GM12892 (cell line): ENCODE measurements at regions not wholly inside any gene's neighbourhood (a gene's known extent, or its start where the extent isn't known, plus 50 kb on each side); places are given as distances from the start of the nearest gene placed in this dataset.

Experiments
- DNase-seq: peaks from one replicate; pipeline ENCODE4 v3.0.0; 2011; ENCODE audit not compliant: insufficient read length
- FAIRE-seq: peaks from 2 replicates; lab custom pipeline; 2011; peaks lifted over from hg19 to GRCh38; lab: Jason Lieb, UNC
- POLR2A ChIP-seq: IDR thresholded peaks from 2 replicates; pipeline ENCODE4 v1.6.1; 2011; ENCODE audit warnings: low read depth, low read length, control low read depth
- POLR2AphosphoS5 ChIP-seq: IDR thresholded peaks from 2 replicates; pipeline ENCODE4 v1.6.1; 2011; ENCODE audit warnings: low read depth, low read length, control low read depth
- TAF1 ChIP-seq: IDR thresholded peaks from 2 replicates; pipeline ENCODE4 v1.6.1; 2011; ENCODE audit warnings: low read depth, mild to moderate bottlenecking, control low read depth, low read length, borderline replicate concordance

GRCh38 chr1:201740086-201740541 lies 88.8 kb upstream of the IPO9 start:
- FAIRE-seq, result no peak
- no peak for TF ChIP-seq POLR2AphosphoS5
- TF ChIP-seq TAF1, result no peak
- no peak for TF ChIP-seq POLR2A
- no peak for DNase-seq

- TF ChIP-seq POLR2A, result no peak
- TF ChIP-seq TAF1, result no peak
- TF ChIP-seq POLR2AphosphoS5, result no peak
- FAIRE-seq (no peak), DNase-seq (no peak)
These were observed 88.3 kb upstream of the IPO9 start for GRCh38 chr1:201740670-201741111.

GRCh38 chr1:201741763-201742342 lies 87.1 kb upstream of the IPO9 start:
- no peak for FAIRE-seq
- TF ChIP-seq POLR2AphosphoS5, result no peak
- TF ChIP-seq TAF1, result no peak
- no peak for TF ChIP-seq POLR2A
- no peak for DNase-seq

- TF ChIP-seq TAF1, result no peak
- no peak for FAIRE-seq
- no peak for DNase-seq
These were observed 86.5 kb upstream of the IPO9 start for GRCh38 chr1:201742476-201742875.

GRCh38 chr1:201742955-201743805 lies 85.8 kb upstream of the IPO9 start:
- DNase-seq (no peak), FAIRE-seq (no peak)
- TF ChIP-seq POLR2A, result no peak
- TF ChIP-seq TAF1, result no peak
- TF ChIP-seq POLR2AphosphoS5, result no peak

- no peak for TF ChIP-seq POLR2A
- no peak for DNase-seq
- no peak for FAIRE-seq
These were observed 83.9 kb upstream of the IPO9 start for GRCh38 chr1:201745023-201745422.

GRCh38 chr1:201746156-201746555 lies 82.8 kb upstream of the IPO9 start:
- FAIRE-seq, result no peak
- TF ChIP-seq POLR2AphosphoS5 (no peak), POLR2A (no peak), TAF1 (no peak)
- no peak for DNase-seq

- no peak for FAIRE-seq
- DNase-seq, result no peak
- no peak for TF ChIP-seq TAF1
- TF ChIP-seq POLR2AphosphoS5, result no peak
- TF ChIP-seq POLR2A, result no peak
These were observed 81.7 kb upstream of the IPO9 start for GRCh38 chr1:201747261-201747660.

- DNase-seq (no peak), FAIRE-seq (no peak)
- TF ChIP-seq POLR2A (no peak), TAF1 (no peak), POLR2AphosphoS5 (no peak)
These were observed 80.6 kb upstream of the IPO9 start for GRCh38 chr1:201748335-201748734.

GRCh38 chr1:201749059-201749690 lies 79.8 kb upstream of the IPO9 start:
- TF ChIP-seq POLR2A (no peak), POLR2AphosphoS5 (no peak), TAF1 (no peak)
- no peak for FAIRE-seq
- no peak for DNase-seq

- TF ChIP-seq TAF1 (no peak), POLR2AphosphoS5 (no peak), POLR2A (no peak)
- no peak for FAIRE-seq
- no peak for DNase-seq
These were observed 78.8 kb upstream of the IPO9 start for GRCh38 chr1:201750120-201750519.

GRCh38 chr1:201750934-201751333 lies 78.0 kb upstream of the IPO9 start:
- DNase-seq (no peak), FAIRE-seq (no peak)
- no peak for TF ChIP-seq POLR2AphosphoS5
- no peak for TF ChIP-seq TAF1
- no peak for TF ChIP-seq POLR2A

- TF ChIP-seq POLR2AphosphoS5 (no peak), POLR2A (no peak), TAF1 (no peak)
- FAIRE-seq, result no peak
- no peak for DNase-seq
These were observed 77.1 kb upstream of the IPO9 start for GRCh38 chr1:201751872-201752271.

GRCh38 chr1:201752333-201752732 lies 76.6 kb upstream of the IPO9 start:
- no peak for DNase-seq
- no peak for TF ChIP-seq POLR2A
- TF ChIP-seq POLR2AphosphoS5, result no peak
- TF ChIP-seq TAF1, result no peak
- FAIRE-seq, result no peak
